ENCODE measurements at regions not wholly inside any gene's neighbourhood (a gene's known extent, or its start where the extent isn't known, plus 50 kb on each side); places are given as distances from the start of the nearest gene placed in this dataset.
"Not testable (repeated sequence)": the region's sequence is repeated elsewhere in the genome, so short reads cannot be mapped to it uniquely, and the experiment has no call there.

GRCh38 chr14:50031602-50032313 is 84.6 kb downstream of the VCPKMT start:
- H3K4me3 ChIP-seq (ENCODE audit: low read length) = no peak overlapping the region
- DNase-seq (ENCODE audit: low read depth, low spot score) = no peak

- not testable (repeated sequence) for H3K4me3 ChIP-seq (ENCODE audit: low read length); DNase-seq (ENCODE audit: low read depth, low spot score)
These were observed 83.8 kb downstream of the VCPKMT start for GRCh38 chr14:50032462-50033167.

DNA sequence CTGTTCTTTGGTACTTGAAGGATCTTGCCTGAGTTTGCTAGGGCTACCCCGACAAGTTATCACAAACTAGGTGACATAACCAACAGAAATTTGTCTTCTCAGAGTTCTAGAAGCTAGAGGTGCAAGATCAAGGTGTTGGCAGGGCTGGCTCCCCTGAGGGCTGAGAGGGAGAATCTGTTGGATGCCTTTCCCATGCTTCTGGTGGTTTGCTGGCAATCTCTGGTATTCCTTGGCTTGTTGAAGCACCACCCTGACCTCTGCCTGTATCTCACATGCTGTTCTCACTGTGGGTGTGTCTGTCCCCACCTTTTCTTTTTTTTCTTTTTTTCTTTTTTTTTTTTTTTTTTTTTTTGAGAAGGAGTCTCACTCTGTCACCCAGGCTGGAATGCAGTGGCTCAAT is 81.2 kb downstream of the VCPKMT start:
- no peak for DNase-seq (ENCODE audit: low read depth, low spot score)
- H3K4me3 ChIP-seq (ENCODE audit: low read length) = no peak overlapping the region

GRCh38 chr14:50036211-50036610 is 80.2 kb downstream of the VCPKMT start:
- DNase-seq (ENCODE audit: low read depth, low spot score) = no peak
- no peak overlapping the region for H3K4me3 ChIP-seq (ENCODE audit: low read length)

GRCh38 chr14:50036637-50037036 is 79.7 kb downstream of the VCPKMT start:
- H3K4me3 ChIP-seq (ENCODE audit: low read length) = no peak overlapping the region
- DNase-seq (ENCODE audit: low read depth, low spot score) = no peak

GRCh38 chr14:50037240-50037639 is 79.1 kb downstream of the VCPKMT start:
- no peak for DNase-seq (ENCODE audit: low read depth, low spot score)
- H3K4me3 ChIP-seq (ENCODE audit: low read length) = no peak overlapping the region

GRCh38 chr14:50037852-50038251 is 78.5 kb downstream of the VCPKMT start:
- DNase-seq (ENCODE audit: low read depth, low spot score) = no peak
- no peak overlapping the region for H3K4me3 ChIP-seq (ENCODE audit: low read length)

- DNase-seq (ENCODE audit: low read depth, low spot score) = no peak
- no peak overlapping the region for H3K4me3 ChIP-seq (ENCODE audit: low read length)
These were observed 77.8 kb downstream of the VCPKMT start for GRCh38 chr14:50038398-50039119.

DNA sequence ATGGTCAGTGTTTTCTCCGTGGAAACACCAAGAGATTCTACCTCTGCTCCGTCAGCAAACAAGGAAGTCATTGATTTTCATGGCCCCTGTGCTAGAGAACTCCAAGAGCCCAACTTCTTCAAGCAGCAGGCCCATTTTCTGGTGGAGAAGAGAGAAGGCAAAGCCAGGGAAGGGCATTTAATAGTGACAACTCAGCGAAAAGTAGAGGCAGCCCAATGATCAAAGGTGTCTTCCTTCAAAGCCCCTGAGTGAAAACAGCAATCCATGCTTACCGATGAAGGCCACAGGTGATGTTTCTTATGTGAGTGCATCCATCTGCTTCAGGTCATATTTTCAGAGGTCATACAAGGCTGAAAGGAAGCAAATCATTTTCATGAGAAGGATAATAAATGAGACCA is 77.3 kb downstream of the VCPKMT start:
- no peak overlapping the region for H3K4me3 ChIP-seq (ENCODE audit: low read length)
- DNase-seq (ENCODE audit: low read depth, low spot score) = no peak

DNA sequence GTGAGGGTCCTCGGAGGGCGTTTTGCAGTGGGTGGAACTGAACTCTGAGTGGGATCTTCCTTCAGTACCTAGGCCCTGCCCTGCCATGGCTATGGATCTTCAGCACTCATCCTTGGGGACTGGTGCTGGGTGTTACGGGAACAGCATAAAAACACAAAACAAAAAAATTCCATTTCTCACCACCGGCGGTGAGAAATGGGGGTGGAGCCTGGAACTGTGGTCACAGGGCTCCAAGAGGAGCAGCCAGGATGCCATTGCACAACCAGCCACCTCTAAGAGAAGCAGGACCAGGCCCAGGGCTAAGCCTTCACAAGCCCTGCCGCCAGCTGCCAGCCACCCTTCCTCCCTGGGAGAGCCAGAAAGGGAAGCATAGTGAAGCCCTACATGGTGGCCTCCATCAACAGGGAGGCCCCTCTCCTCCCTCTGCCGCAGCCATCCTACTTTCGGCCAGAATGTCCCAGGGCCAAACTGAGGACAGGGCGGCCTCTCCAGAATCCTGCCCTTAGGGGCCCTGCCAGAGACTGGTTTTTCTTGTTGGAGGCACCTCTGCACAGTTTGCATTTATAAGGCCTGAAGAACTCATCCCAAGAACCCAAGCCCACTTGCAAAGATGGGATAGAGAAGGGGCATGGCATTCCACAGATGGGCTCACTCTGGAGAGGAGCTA is 76.5 kb downstream of the VCPKMT start:
- no peak overlapping the region for H3K4me3 ChIP-seq (ENCODE audit: low read length)
- DNase-seq (ENCODE audit: low read depth, low spot score) = no peak

DNA sequence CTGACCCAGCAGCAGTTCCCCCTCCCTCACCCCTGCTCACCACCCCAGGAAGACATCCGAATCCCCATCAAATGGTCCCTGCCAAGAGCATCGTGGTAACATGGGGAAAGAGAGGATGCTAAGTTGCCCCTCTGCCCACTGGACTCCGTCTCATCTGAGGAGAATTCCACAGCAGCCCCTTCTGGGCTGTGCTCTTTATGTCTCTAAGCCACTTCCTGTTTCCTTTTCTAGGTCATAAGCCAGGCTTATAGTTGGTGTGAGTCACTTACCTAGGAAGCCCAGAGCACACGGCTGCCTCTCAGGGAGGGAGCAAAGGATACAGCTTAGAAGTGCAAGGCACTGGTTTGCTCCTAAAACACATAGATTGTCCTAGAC is 76.0 kb downstream of the VCPKMT start:
- DNase-seq (ENCODE audit: low read depth, low spot score) = peak; percentile 77

DNA sequence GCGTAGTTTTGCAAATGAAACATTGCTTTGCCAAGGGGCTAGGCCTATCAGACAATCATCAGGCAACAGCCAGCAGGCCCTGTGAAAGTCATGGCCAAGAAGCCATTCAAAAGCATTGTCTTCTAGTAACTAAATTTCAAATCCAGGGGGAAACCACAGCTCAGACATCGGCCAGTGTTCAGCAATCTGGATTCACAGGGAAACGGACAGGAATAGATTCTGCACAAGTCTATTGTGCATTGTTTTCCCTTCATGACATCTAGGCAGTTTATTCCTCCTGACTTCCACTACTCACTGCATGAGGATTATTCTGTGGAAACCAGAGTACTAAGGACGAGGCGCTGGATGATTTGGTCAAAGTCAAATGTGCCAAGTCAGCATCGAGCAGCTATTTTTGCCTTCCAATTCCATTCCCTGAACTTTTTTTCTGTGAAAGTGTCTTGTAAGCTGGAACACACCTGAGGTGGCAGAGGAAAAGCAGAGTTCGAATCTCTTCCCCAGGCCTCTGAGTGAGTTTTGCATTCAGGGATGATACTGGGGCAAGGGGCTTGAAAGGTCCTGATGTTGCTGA is 75.4 kb downstream of the VCPKMT start:
- DNase-seq (ENCODE audit: low read depth, low spot score) = no peak

More for the DNA sequence above, 76.0 kb downstream of the VCPKMT start:
- H3K4me3 ChIP-seq (ENCODE audit: low read length) = no peak overlapping the region

GRCh38 chr14:50041980-50042379 is 74.4 kb downstream of the VCPKMT start:
- no peak overlapping the region for H3K4me3 ChIP-seq (ENCODE audit: low read length)
- DNase-seq (ENCODE audit: low read depth, low spot score) = no peak

More for the DNA sequence above, 75.4 kb downstream of the VCPKMT start:
- H3K4me3 ChIP-seq (ENCODE audit: low read length) = no peak overlapping the region

DNA sequence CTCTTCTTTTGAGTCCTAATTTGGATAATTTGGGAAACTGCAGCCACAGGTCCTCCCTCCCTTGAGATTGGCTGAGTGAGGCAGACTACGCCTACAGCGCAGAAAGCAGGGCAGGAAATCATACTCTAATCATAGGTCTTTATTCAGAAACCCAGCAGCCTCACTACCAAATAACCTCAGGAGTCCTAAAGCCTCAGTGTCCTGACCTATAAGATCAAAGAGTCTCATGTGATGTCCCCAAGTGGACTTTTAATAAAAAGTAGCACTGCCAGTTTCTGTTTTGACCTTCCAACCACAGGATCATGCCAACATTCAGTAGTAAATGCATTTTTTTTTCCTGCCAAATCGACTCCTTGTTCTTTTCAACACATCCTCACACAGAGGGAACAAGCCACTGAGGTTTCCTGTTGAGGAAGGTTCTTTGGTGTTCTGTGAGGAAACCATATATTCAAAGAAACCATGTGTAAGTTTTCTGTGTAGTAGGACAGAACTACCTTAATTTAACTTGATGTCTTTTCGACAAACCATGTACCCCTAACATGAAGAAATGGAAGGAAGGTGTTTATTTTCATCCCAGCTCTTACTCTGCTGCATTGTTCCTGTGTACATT is 72.2 kb downstream of the VCPKMT start:
- no peak overlapping the region for H3K4me3 ChIP-seq (ENCODE audit: low read length)
- DNase-seq (ENCODE audit: low read depth, low spot score) = peak; percentile 70

DNA sequence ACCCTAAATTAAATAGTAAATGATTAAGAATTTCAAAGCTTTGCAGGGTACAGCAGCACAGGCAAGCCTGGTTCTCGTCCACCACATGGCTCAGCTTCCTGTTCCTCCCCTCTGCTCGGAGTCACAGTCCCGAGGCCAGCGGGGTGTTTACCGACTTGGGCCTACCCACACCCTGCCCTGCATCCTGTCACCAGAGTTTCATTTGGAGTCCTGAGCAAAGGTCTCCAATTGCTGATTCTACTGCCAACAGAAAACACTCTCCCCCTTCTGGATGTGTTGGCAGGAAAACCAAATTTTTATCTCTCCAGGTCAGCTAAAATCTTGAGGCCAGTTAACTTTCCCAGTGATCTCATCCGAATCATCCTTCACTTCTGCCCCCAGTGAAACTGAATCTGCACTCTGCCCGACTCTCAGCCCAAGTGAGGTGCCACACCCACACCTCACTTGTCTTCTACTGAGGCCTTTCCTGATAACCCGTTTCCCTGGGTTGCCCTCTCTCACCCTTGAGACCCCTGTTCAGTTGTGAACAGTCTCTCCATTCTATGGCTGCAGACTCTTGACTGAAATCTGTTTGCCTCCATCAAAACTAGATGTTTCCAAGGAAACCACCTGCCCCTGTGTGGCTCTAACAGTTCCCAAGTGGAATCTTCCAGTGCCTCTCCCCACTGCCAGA is 71.2 kb downstream of the VCPKMT start:
- DNase-seq (ENCODE audit: low read depth, low spot score) = no peak
- no peak overlapping the region for H3K4me3 ChIP-seq (ENCODE audit: low read length)

DNA sequence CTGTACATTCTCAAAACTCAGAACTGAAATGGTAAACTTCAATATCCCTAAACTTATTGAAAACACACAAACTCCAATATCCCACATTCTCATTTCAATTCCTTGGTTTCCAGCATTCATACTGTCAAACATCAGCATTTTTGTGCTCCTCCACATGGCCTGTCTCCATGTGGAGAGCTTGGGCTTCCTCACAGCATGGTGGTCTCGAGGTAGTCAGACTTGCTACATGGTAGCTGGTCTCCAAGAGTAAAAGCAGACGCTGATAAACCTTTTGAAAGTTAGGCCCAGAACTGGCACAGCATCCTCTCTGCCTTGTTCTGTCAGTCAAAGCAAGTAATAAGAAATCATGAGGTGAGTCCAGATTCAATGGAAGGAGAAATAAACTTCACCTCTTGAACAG is 70.5 kb downstream of the VCPKMT start:
- no peak overlapping the region for H3K4me3 ChIP-seq (ENCODE audit: low read length)
- DNase-seq (ENCODE audit: low read depth, low spot score) = no peak

- DNase-seq (ENCODE audit: low read depth, low spot score) = no peak
- H3K4me3 ChIP-seq (ENCODE audit: low read length) = no peak overlapping the region
These were observed 69.1 kb downstream of the VCPKMT start for GRCh38 chr14:50047274-50047676.

DNA sequence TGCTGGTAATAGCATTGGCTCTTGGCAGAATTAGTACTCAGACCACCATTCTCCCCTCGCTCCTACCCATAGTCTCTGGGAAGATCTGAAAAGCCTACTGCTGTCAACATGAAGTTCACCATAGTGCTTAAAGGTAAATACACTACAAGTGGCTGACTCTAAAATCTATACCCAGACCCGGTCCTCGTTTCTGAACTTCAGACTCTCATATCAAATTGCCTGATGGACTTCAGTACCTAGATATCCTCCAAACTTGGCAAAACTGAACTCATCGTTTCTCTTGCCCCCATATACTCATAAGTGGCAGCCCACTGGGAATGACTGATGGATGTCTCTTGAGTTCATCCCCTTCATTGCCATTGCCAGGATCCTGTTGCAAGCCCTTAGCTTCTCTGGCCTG is 67.3 kb downstream of the VCPKMT start:
- no peak for DNase-seq (ENCODE audit: low read depth, low spot score)
- no peak overlapping the region for H3K4me3 ChIP-seq (ENCODE audit: low read length)
